IPS DF 6.9 (cell line): ENCODE measurements at regions not wholly inside any gene's neighbourhood (a gene's known extent, or its start where the extent isn't known, plus 50 kb on each side); places are given as distances from the start of the nearest gene placed in this dataset.

Experiments used
- DNase-seq: peaks from one replicate; pipeline ENCODE4 v3.0.0-alpha.2; 2013; ENCODE audit warnings: low read depth, low spot score
- H3K27ac ChIP-seq: one replicate; pipeline ENCODE4 v1.5.1; 2013; ENCODE audit warnings: low read length, control low read depth
- H3K27me3 ChIP-seq: 2 replicates; pipeline ENCODE4 v1.6.1; 2013; ENCODE audit warnings: mild to moderate bottlenecking, low read length; ENCODE audit not compliant: control insufficient read depth, insufficient read depth
- H3K36me3 ChIP-seq: 2 replicates; pipeline ENCODE4 v1.6.1; 2013; ENCODE audit warnings: low read length; ENCODE audit not compliant: control insufficient read depth, insufficient read depth
- H3K4me1 ChIP-seq: 2 replicates; pipeline ENCODE4 v1.6.1; 2013; ENCODE audit warnings: low read length; ENCODE audit not compliant: control insufficient read depth, insufficient read depth
- H3K4me3 ChIP-seq: 2 replicates; pipeline ENCODE4 v1.5.1; 2013; ENCODE audit warnings: mild to moderate bottlenecking, low read length
- H3K9me3 ChIP-seq: 2 replicates; pipeline ENCODE4 v1.6.1; 2013; ENCODE audit warnings: low read length, inconsistent platforms; ENCODE audit not compliant: control insufficient read depth, insufficient read depth
- WGBS: extraction: QIAGEN DNeasy Blood & Tissue Kit; methylation state at CpG from one replicate; pipeline ENCODE4 v1.1.7; 2013; ENCODE audit warnings: mixed read lengths, missing lambda C conversion rate; ENCODE audit not compliant: insufficient read length, insufficient coverage; 5-methylcytosine and 5-hydroxymethylcytosine counted together

GRCh38 chr2:145595296-145595695 is 1075.4 kb upstream of the ZEB2 start:
- no peak for DNase-seq
- no peaks in the 10 kb centered on the region for H3K36me3 ChIP-seq
- H3K27ac ChIP-seq, result no peak overlapping the region
- no peak overlapping the region for H3K4me3 ChIP-seq
- no peaks in the 10 kb centered on the region for H3K9me3 ChIP-seq
- no peaks in the 10 kb centered on the region; the same call in 1 of the 2 replicates for H3K4me1 ChIP-seq
- WGBS, result no CpG with 5 or more reads among the region's 3 CpGs
- H3K27me3 ChIP-seq, result no peaks in the 10 kb centered on the region

- Histone ChIP-seq H3K27ac (no peak overlapping the region), H3K9me3 (no peaks in the 10 kb centered on the region), H3K4me3 (no peak overlapping the region), H3K36me3 (no peaks in the 10 kb centered on the region), H3K4me1 (no peaks in the 10 kb centered on the region; the same call in 1 of the 2 replicates), H3K27me3 (no peaks in the 10 kb centered on the region)
- WGBS, result no CpG with 5 or more reads among the region's 2 CpGs
- no peak for DNase-seq
Observed at GRCh38 chr2:145593991-145594614, 1074.2 kb upstream of the ZEB2 start.

DNA sequence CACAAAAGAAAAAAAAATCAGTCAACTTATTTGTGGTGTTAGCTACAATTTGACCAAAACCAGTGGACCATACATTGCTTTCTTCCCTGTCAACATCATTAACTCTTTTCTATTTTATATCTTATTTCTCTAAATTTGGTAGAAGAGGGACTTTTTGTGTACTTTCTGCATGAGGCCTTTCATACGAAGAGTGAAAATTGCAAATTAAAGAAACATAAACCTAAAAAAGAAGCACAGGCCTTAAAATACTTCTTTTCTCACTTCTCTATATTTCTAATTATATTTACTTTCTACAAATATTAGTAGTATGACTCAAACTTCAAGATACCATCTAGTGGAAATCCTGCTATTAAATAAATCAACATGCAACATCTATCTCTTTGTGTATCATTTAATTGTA is 1073.4 kb upstream of the ZEB2 start:
- Histone ChIP-seq H3K27me3 (no peaks in the 10 kb centered on the region), H3K9me3 (no peaks in the 10 kb centered on the region), H3K36me3 (no peaks in the 10 kb centered on the region), H3K4me3 (no peak overlapping the region), H3K4me1 (no peaks in the 10 kb centered on the region; the same call in 1 of the 2 replicates), H3K27ac (no peak overlapping the region)
- DNase-seq, result no peak
- WGBS, result no CpG with 5 or more reads among the region's 1 CpG

- DNase-seq, result peak; percentile 22
- H3K9me3 ChIP-seq, result no peaks in the 10 kb centered on the region
- no CpG with 5 or more reads among the region's 1 CpG for WGBS
- no peaks in the 10 kb centered on the region; the same call in 1 of the 2 replicates for H3K4me1 ChIP-seq
- no peak overlapping the region for H3K4me3 ChIP-seq
- H3K27ac ChIP-seq, result no peak overlapping the region
- no peaks in the 10 kb centered on the region for H3K36me3 ChIP-seq
- H3K27me3 ChIP-seq, result no peaks in the 10 kb centered on the region
Observed at GRCh38 chr2:145592361-145592760, 1072.4 kb upstream of the ZEB2 start.

- no CpG with 5 or more reads among the region's 3 CpGs for WGBS
- no peaks in the 10 kb centered on the region for H3K36me3 ChIP-seq
- no peak overlapping the region for H3K4me3 ChIP-seq
- DNase-seq, result no peak
- H3K27ac ChIP-seq, result no peak overlapping the region
- no peaks in the 10 kb centered on the region for H3K27me3 ChIP-seq
- no peaks in the 10 kb centered on the region; the same call in 1 of the 2 replicates for H3K4me1 ChIP-seq
- H3K9me3 ChIP-seq, result no peaks in the 10 kb centered on the region
Observed at GRCh38 chr2:145591109-145591809, 1071.3 kb upstream of the ZEB2 start.

GRCh38 chr2:145587922-145588321 is 1068.0 kb upstream of the ZEB2 start:
- no peaks in the 10 kb centered on the region; the same call in 1 of the 2 replicates for H3K4me1 ChIP-seq
- no peak for DNase-seq
- H3K27me3 ChIP-seq, result no peaks in the 10 kb centered on the region
- H3K36me3 ChIP-seq, result no peaks in the 10 kb centered on the region
- WGBS, result no CpG with 5 or more reads among the region's 3 CpGs
- no peak overlapping the region for H3K4me3 ChIP-seq
- H3K27ac ChIP-seq, result no peak overlapping the region
- H3K9me3 ChIP-seq, result no peaks in the 10 kb centered on the region

DNA sequence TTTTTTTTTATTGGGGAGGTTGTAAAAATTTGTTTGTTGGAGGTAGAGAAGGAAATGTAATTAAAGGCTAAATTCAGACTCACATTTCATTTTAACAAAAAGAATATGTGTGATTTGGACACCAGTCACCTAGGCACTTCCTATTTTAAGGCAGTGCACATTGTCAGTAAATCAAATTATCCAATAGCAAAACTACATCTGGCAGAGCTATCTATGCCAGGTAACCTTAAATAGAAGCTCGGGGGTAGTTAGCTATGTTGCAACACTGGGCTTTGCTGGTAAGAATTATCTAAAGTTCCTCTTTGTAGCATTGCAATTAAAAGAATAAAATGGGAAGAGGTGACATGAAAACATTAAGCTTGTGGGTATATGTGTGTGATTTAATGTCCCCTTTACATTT is 1064.4 kb upstream of the ZEB2 start:
- H3K36me3 ChIP-seq, result no peaks in the 10 kb centered on the region
- no peak for DNase-seq
- no peak overlapping the region for H3K4me3 ChIP-seq
- H3K9me3 ChIP-seq, result no peaks in the 10 kb centered on the region
- no peak overlapping the region for H3K27ac ChIP-seq
- H3K27me3 ChIP-seq, result no peaks in the 10 kb centered on the region
- no CpG with 5 or more reads among the region's 1 CpG for WGBS
- H3K4me1 ChIP-seq, result no peaks in the 10 kb centered on the region

- no peaks in the 10 kb centered on the region for H3K9me3 ChIP-seq
- no CpG with 5 or more reads among the region's 5 CpGs for WGBS
Observed at GRCh38 chr2:145573608-145574007, 1053.7 kb upstream of the ZEB2 start.

DNA sequence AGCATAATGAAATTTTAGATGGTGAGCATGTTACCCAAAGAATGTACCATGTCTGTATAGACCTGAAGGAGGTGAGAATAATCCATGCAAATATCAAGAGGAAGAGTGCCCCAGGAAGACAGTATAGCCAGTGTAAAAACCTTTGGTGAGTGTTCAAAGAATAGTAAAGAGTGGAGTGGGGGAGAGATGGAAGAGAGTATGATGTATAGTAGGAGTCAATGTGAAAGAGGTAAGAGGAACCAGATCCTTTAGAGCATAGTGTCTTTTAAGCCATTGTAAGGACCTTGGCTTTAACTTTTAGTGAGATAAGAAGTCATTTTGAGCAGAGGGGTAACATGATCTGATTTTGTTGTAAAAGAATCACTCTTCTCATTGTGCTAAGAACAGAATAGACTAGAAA is 1052.3 kb upstream of the ZEB2 start:
- no peak for DNase-seq
- H3K4me1 ChIP-seq, result no peaks in the 10 kb centered on the region
- no peak overlapping the region for H3K27ac ChIP-seq
- no peaks in the 10 kb centered on the region for H3K36me3 ChIP-seq
- H3K9me3 ChIP-seq, result no peaks in the 10 kb centered on the region
- H3K4me3 ChIP-seq, result no peak overlapping the region
- H3K27me3 ChIP-seq, result no peaks in the 10 kb centered on the region

More at GRCh38 chr2:145573608-145574007, 1053.7 kb upstream of the ZEB2 start:
- Histone ChIP-seq H3K27me3 (no peaks in the 10 kb centered on the region), H3K4me1 (no peaks in the 10 kb centered on the region), H3K4me3 (no peak overlapping the region), H3K27ac (no peak overlapping the region), H3K36me3 (no peaks in the 10 kb centered on the region)
- DNase-seq, result no peak

GRCh38 chr2:145569108-145569507 is 1049.2 kb upstream of the ZEB2 start:
- H3K4me1 ChIP-seq, result no peaks in the 10 kb centered on the region
- no peak for DNase-seq
- no peak overlapping the region for H3K27ac ChIP-seq
- no CpG with 5 or more reads among the region's 2 CpGs for WGBS
- H3K9me3 ChIP-seq, result no peaks in the 10 kb centered on the region
- no peaks in the 10 kb centered on the region for H3K36me3 ChIP-seq
- H3K4me3 ChIP-seq, result no peak overlapping the region
- no peaks in the 10 kb centered on the region for H3K27me3 ChIP-seq
